ENCODE measurements at regions not wholly inside any gene's neighbourhood (a gene's known extent, or its start where the extent isn't known, plus 50 kb on each side); places are given as distances from the start of the nearest gene placed in this dataset.
A peak's percentile ranks its signal among the peaks of the same experiment; 100 is the strongest.
"Not testable (repeated sequence)": the region's sequence is repeated elsewhere in the genome, so short reads cannot be mapped to it uniquely, and the experiment has no call there.

GRCh38 chr7:149995369-149996026, 121.7 kb downstream of the ATP6V0E2 start:
- DNase-seq: not testable (repeated sequence)

- DNase-seq: peak; percentile 23 to 47
Measured at GRCh38 chr7:150000780-150001599, 127.2 kb downstream of the ATP6V0E2 start.

- no peak for DNase-seq
Measured at GRCh38 chr7:150003304-150003810, 129.6 kb downstream of the ATP6V0E2 start.

- not testable (repeated sequence) for DNase-seq
Measured at GRCh38 chr7:150003973-150004372, 130.2 kb downstream of the ATP6V0E2 start.

GRCh38 chr7:150004843-150005242, 131.1 kb downstream of the ATP6V0E2 start:
- DNase-seq: not testable (repeated sequence)

- not testable (repeated sequence) for DNase-seq
Measured at GRCh38 chr7:150009620-150010303, 136.0 kb downstream of the ATP6V0E2 start.

GRCh38 chr7:150016651-150017189, 143.0 kb downstream of the ATP6V0E2 start:
- DNase-seq: not testable (repeated sequence)

GRCh38 chr7:150020210-150020609, 146.4 kb downstream of the ATP6V0E2 start:
- DNase-seq: not testable (repeated sequence)

- DNase-seq: not testable (repeated sequence)
Measured at GRCh38 chr7:150024550-150025490, 151.1 kb downstream of the ATP6V0E2 start.

- not testable (repeated sequence) for DNase-seq
Measured at GRCh38 chr7:150025802-150026201, 152.0 kb downstream of the ATP6V0E2 start.

GRCh38 chr7:150028344-150029012, 154.7 kb downstream of the ATP6V0E2 start:
- DNase-seq: not testable (repeated sequence)

GRCh38 chr7:150029013-150029389, 155.2 kb downstream of the ATP6V0E2 start:
- DNase-seq: not testable (repeated sequence)

GRCh38 chr7:150031733-150032132, 158.0 kb downstream of the ATP6V0E2 start:
- DNase-seq: not testable (repeated sequence)

- DNase-seq: not testable (repeated sequence)
Measured at GRCh38 chr7:150033711-150034110, 159.9 kb downstream of the ATP6V0E2 start.

GRCh38 chr7:150035769-150036168, 162.0 kb downstream of the ATP6V0E2 start:
- DNase-seq: not testable (repeated sequence)

- DNase-seq: not testable (repeated sequence)
Measured at GRCh38 chr7:150039061-150039460, 165.3 kb downstream of the ATP6V0E2 start.

GRCh38 chr7:150042281-150042680, 168.5 kb downstream of the ATP6V0E2 start:
- DNase-seq: not testable (repeated sequence)

- DNase-seq: peak; percentile 18 to 20
Measured at GRCh38 chr7:150044771-150045170, 171.0 kb downstream of the ATP6V0E2 start.

GRCh38 chr7:150045596-150045995, 171.8 kb downstream of the ATP6V0E2 start:
- not testable (repeated sequence) for DNase-seq

GRCh38 chr7:150046290-150047194, 172.8 kb downstream of the ATP6V0E2 start:
- not testable (repeated sequence) for DNase-seq

Measured in activated CD4-positive, alpha-beta T cell treated with anti-CD3 and anti-CD28 coated beads, Interleukin-2, amount 50 U/mL, for 48 hours (primary cell).